Kidney (tissue), 13 donors: ENCODE measurements at regions not wholly inside any gene's neighbourhood (a gene's known extent, or its start where the extent isn't known, plus 50 kb on each side); places are given as distances from the start of the nearest gene placed in this dataset.

Experiments used
- DNase-seq, 5 donors: peaks; one replicate each; pipeline ENCODE4 v3.0.0-alpha.2; 2013 to 2020
- FAIRE-seq: peaks from 2 replicates; lab custom pipeline; 2012; peaks lifted over from hg19 to GRCh38; lab: Jason Lieb, UNC
- H3K27ac ChIP-seq, 2 donors: one replicate each; pipeline ENCODE4 v1.7.0; 2013; ENCODE audit warnings: low read depth in 2 of 2, low read length in 2 of 2, inconsistent platforms in 1 of 2
- H3K27me3 ChIP-seq: one replicate; pipeline ENCODE4 v1.7.1; 2013; ENCODE audit warnings: low read length, inconsistent platforms; ENCODE audit not compliant: control insufficient read depth, insufficient read depth
- H3K36me3 ChIP-seq, 3 donors: one replicate each; pipeline versions ENCODE4 v1.7.0 to v1.7.1; 2013; ENCODE audit warnings: low read length in 3 of 3, control low read depth in 1 of 3, inconsistent platforms in 1 of 3; ENCODE audit not compliant: insufficient read depth in 3 of 3, control insufficient read depth in 2 of 3
- H3K4me1 ChIP-seq, 3 donors: one replicate each; pipeline versions ENCODE4 v1.7.0 to v1.7.1; 2013; ENCODE audit warnings: low read length in 3 of 3, inconsistent platforms in 1 of 3, low read depth in 1 of 3; ENCODE audit not compliant: control insufficient read depth in 2 of 3, insufficient read depth in 2 of 3
- H3K4me3 ChIP-seq, 3 donors: one replicate each; pipeline versions ENCODE4 v1.7.0 to v1.8.1; 2013; ENCODE audit warnings: low read length in 3 of 3, control low read depth in 1 of 3, inconsistent platforms in 1 of 3
- H3K9ac ChIP-seq, 3 donors: one replicate each; pipeline versions ENCODE4 v1.7.0 to v1.7.1; 2013; ENCODE audit warnings: low read length in 3 of 3, control low read depth in 1 of 3, inconsistent platforms in 1 of 3
- H3K9me3 ChIP-seq, 3 donors: one replicate each; pipeline versions ENCODE4 v1.7.0 to v1.7.1; 2013; ENCODE audit warnings: low read length in 3 of 3, control low read depth in 1 of 3, inconsistent platforms in 1 of 3; ENCODE audit not compliant: control insufficient read depth in 2 of 3, insufficient read depth in 1 of 3
- CTCF ChIP-seq: IDR thresholded peaks from 3 replicates; pipeline ENCODE4 v1.5.1; 2012; ENCODE audit warnings: mild to moderate bottlenecking, moderate library complexity, borderline replicate concordance; ENCODE audit not compliant: insufficient read depth; ENCODE audit errors: extremely low read depth
- intact Hi-C: fragments of 100-400 bp; cut with DNase I; formaldehyde crosslinking; loops from one replicate; pipeline ENCODE4 v1.11.1; 2022
- donor health status: control.
- donor health status: control.
- donor health status: control.
- donor health status: control.
- donor health status: control.
- donor health status: DM: yes; HTN: yes; CAD: no.
- donor health status: Normal renal cell carcinoma (clear cell type).

GRCh38 chr2:18977409-18977808, 381.0 kb downstream of the OSR1 start:
- Histone ChIP-seq H3K27ac (no peak overlapping the region), H3K36me3 (no peaks in the 10 kb centered on the region), H3K9ac (no peak overlapping the region), H3K27me3 (no peaks in the 10 kb centered on the region), H3K4me3 (no peak overlapping the region), H3K4me1 (no peaks in the 10 kb centered on the region), H3K9me3 (no peaks in the 10 kb centered on the region)
- FAIRE-seq (no peak), DNase-seq (no peak)
- TF ChIP-seq CTCF: no peak
- intact Hi-C loops: no loop called here

DNA sequence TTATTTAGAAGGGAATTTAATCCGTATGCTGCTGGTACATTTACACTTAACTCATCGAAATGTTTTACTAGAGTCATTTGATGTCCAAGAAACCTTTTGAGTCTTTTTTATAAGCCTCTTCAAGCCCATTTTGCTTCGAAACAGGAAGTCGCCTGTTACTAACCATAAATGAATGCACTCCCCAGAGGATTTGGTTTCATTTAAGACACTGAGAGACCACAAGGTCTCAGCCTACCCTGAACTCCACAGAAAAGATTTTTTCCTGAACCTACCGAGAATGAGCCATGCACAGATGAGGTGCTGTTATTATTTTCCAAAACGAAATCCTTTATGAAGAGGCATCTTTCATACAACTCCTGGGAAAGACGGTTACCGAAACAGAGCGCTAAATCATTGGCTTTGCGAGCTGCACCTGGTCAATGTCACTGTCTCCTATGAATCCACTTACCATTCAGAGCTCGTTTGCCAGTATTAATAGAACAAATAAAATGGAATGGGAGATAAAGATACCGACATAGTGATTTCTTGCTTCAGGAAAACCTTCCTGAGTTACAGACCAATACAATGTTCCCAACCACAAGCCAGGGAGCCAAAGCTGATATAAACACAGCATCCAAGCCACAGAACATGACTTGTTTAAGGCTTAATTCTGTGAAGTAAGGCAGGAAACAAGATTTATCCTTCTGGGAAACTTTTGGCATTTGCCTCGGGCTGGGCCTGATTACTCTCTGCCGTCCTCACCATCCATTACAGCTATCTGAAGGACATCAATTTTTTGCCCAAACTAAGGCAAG, 382.1 kb downstream of the OSR1 start:
- Histone ChIP-seq H3K9me3 (no peaks in the 10 kb centered on the region), H3K27ac (no peak overlapping the region), H3K4me1 (no peaks in the 10 kb centered on the region), H3K36me3 (no peaks in the 10 kb centered on the region), H3K27me3 (no peaks in the 10 kb centered on the region), H3K9ac (no peak overlapping the region), H3K4me3 (no peak overlapping the region)
- no peak for FAIRE-seq
- intact Hi-C loops: no loop called here
- peak in 2 of 5 donors; percentile 65 to 67 for DNase-seq
- TF ChIP-seq CTCF: no peak

DNA sequence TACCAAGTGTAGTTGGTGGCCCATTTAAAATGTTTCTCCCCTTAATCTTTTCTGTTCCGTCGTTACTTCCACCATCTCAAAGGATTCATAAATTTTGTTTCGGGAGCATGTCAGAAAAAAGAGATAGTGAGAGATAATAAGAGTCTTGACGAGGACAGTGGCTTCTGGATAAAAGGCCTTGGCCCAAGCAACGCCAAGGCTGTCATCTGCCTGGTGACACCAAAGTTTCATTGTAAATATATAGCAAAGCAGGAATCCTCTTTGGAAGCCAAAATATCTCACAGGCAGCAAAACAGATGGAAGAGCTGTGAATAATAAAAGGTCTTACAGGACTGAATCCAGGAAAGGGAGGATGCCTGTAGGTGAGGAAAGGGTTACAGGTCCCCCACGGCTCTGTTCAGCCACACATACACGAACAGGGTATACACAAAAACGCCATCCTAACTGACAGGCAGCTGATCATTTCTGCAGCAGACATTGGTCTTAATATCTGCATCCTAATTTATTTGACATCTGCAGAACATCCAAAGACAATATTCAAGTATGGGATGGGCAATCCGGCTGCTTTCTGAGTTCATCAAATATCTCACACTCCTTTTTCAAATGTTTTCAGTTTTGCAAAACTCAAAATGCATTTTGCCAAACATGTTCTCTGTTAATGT, 382.8 kb downstream of the OSR1 start:
- H3K9ac ChIP-seq: no peak overlapping the region
- no peaks in the 10 kb centered on the region for H3K36me3 ChIP-seq
- no peak overlapping the region for H3K27ac ChIP-seq
- DNase-seq: peak in 1 of 5 donors; percentile 29
- no peaks in the 10 kb centered on the region for H3K4me1 ChIP-seq
- H3K27me3 ChIP-seq: no peaks in the 10 kb centered on the region
- intact Hi-C loops: no loop called here
- H3K4me3 ChIP-seq: no peak overlapping the region
- TF ChIP-seq CTCF: no peak
- H3K9me3 ChIP-seq: no peaks in the 10 kb centered on the region
- no peak for FAIRE-seq
